GM23248 (cell line): ENCODE measurements at regions not wholly inside any gene's neighbourhood (a gene's known extent, or its start where the extent isn't known, plus 50 kb on each side); places are given as distances from the start of the nearest gene placed in this dataset.

Source experiments
- EZH2 ChIP-seq: fragments of 200-600 bp; sonication (generic); IDR thresholded peaks from 2 replicates; pipeline ENCODE4 v1.6.1; 2018; ENCODE audit warnings: antibody characterized with exemption, mild to moderate bottlenecking; ENCODE audit not compliant: insufficient read depth, poor library complexity, severe bottlenecking
- EZH2phosphoT487 ChIP-seq: fragments of 200-600 bp; sonication (generic); IDR thresholded peaks from 2 replicates; pipeline ENCODE4 v1.6.1; 2018; ENCODE audit warnings: antibody characterized with exemption, moderate library complexity, mild to moderate bottlenecking, low read depth; ENCODE audit not compliant: insufficient read depth

DNA sequence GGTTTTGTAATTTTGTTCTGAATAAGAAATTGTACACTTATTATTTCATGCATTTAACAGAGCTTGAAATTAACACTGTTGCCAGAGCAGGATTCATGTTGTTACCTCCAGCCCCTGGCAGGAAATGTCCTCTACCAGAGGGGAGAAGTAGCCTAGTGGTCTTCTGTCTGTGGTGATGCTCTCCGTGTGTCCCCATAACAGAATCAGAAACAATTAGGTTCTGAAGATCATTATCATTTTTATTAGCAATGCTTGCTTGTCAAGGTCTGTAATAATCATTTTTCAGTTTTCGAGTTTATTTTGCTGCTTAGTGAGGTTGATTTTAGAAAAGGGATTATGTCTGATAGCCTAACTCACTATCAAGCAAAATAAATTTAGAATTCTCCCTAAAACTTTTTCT lies 116.6 kb upstream of the CNTNAP5 start:
- TF ChIP-seq EZH2phosphoT487 (no peak), EZH2 (no peak)
